GM10266 (cell line): ENCODE measurements at regions not wholly inside any gene's neighbourhood (a gene's known extent, or its start where the extent isn't known, plus 50 kb on each side); places are given as distances from the start of the nearest gene placed in this dataset.
A peak's percentile ranks its signal among the peaks of the same experiment; 100 is the strongest.

Experiments used
- DNase-seq: peaks from one replicate; pipeline ENCODE4 v3.0.0; 2012; ENCODE audit errors: extremely low spot score
- TF ChIP-seq, protein P1 (sequence below): IDR thresholded peaks from 2 replicates; pipeline ENCODE4 v1.5.1; 2012; ENCODE audit warnings: mild to moderate bottlenecking, low read depth; ENCODE audit not compliant: control insufficient read depth, insufficient read depth; ENCODE audit errors: missing control alignments

- TF ChIP-seq, protein P1, sequence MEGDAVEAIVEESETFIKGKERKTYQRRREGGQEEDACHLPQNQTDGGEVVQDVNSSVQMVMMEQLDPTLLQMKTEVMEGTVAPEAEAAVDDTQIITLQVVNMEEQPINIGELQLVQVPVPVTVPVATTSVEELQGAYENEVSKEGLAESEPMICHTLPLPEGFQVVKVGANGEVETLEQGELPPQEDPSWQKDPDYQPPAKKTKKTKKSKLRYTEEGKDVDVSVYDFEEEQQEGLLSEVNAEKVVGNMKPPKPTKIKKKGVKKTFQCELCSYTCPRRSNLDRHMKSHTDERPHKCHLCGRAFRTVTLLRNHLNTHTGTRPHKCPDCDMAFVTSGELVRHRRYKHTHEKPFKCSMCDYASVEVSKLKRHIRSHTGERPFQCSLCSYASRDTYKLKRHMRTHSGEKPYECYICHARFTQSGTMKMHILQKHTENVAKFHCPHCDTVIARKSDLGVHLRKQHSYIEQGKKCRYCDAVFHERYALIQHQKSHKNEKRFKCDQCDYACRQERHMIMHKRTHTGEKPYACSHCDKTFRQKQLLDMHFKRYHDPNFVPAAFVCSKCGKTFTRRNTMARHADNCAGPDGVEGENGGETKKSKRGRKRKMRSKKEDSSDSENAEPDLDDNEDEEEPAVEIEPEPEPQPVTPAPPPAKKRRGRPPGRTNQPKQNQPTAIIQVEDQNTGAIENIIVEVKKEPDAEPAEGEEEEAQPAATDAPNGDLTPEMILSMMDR: no peak
- no peak for DNase-seq
Measured at GRCh38 chr5:61767231-61768080, 435.4 kb downstream of the ZSWIM6 start.

GRCh38 chr5:61768692-61769281 lies 436.7 kb downstream of the ZSWIM6 start:
- DNase-seq: peak; percentile 35
- TF ChIP-seq, protein P1: peak; percentile 48

- TF ChIP-seq, protein P1: no peak
- no peak for DNase-seq
Measured at GRCh38 chr5:61771062-61771461, 439.0 kb downstream of the ZSWIM6 start.

DNA sequence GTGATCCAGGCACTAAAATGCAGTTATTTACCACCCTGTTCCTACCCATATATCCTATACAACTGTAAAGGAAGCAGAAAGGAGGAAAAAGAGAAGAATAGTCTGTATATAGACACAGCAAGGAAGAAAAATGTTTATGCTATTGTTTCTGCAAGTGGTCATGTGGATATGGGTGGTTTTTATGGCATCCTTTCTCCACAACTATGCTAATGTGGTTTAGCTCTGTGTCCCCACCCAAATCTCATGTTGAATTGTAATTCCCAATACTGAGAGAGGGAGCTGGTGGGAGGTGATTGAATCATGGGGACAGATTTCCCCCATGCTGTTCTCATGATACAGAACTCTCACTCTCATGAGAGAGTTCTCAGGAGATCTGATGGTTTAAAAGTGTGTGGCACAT lies 439.8 kb downstream of the ZSWIM6 start:
- TF ChIP-seq, protein P1: no peak
- no peak for DNase-seq

GRCh38 chr5:61775901-61776300 lies 443.8 kb downstream of the ZSWIM6 start:
- DNase-seq: no peak
- TF ChIP-seq, protein P1: no peak

DNA sequence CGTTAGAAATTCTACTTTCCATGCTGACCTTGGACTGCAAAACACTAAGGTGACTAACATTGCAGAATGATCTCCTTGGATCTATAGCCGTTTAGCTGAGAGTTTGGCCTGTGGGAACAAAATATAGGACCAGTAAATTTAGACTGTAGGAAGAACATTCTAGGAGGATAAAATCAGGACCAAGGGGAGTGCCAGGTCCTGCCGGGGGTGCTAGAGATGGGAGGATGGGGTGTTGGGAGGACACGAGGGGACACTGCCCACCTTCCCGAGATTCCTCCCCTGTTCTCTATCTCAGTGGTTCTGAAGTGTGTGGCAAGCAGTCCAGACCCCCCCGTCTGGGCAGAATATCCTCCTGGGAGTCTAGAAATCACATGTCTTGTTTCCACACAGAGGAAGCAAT lies 445.2 kb downstream of the ZSWIM6 start:
- TF ChIP-seq, protein P1: no peak
- DNase-seq: no peak

GRCh38 chr5:61779743-61780142 lies 447.7 kb downstream of the ZSWIM6 start:
- TF ChIP-seq, protein P1: no peak

More at GRCh38 chr5:61779743-61780142, 447.7 kb downstream of the ZSWIM6 start:
- no peak for DNase-seq
